ENCODE measurements at regions not wholly inside any gene's neighbourhood (a gene's known extent, or its start where the extent isn't known, plus 50 kb on each side); places are given as distances from the start of the nearest gene placed in this dataset.

DNA sequence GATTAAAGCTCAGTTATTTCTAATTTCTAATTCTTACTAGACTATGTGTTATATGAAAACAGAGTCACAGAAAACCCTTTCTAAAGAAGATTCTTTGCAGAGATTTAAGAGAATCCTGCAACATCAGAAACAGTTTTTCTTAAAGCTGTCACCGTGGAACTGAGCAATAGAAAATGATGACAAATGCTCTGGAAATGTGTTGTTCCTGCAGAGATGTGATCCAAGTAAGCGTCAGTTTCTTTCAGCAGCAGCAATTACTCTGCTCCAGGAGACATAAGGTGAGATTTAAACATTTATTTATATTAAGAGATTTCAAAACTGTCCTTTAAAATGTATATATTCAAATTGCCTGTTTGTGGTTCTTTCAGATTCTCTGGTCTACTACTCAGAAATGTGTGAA lies 350.5 kb upstream of the NETO1 start:
- TF ChIP-seq, protein P1, sequence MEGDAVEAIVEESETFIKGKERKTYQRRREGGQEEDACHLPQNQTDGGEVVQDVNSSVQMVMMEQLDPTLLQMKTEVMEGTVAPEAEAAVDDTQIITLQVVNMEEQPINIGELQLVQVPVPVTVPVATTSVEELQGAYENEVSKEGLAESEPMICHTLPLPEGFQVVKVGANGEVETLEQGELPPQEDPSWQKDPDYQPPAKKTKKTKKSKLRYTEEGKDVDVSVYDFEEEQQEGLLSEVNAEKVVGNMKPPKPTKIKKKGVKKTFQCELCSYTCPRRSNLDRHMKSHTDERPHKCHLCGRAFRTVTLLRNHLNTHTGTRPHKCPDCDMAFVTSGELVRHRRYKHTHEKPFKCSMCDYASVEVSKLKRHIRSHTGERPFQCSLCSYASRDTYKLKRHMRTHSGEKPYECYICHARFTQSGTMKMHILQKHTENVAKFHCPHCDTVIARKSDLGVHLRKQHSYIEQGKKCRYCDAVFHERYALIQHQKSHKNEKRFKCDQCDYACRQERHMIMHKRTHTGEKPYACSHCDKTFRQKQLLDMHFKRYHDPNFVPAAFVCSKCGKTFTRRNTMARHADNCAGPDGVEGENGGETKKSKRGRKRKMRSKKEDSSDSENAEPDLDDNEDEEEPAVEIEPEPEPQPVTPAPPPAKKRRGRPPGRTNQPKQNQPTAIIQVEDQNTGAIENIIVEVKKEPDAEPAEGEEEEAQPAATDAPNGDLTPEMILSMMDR (conservative IDR thresholded peaks at IDR 0.05) = no peak
- TF ChIP-seq ZFX (IDR thresholded peaks at IDR 0.05) = no peak

All from C4-2B (cell line).